NT2/D1 (cell line): ENCODE measurements at regions not wholly inside any gene's neighbourhood (a gene's known extent, or its start where the extent isn't known, plus 50 kb on each side); places are given as distances from the start of the nearest gene placed in this dataset.

ENCODE experiments used
- SUZ12 ChIP-seq: IDR thresholded peaks from 2 replicates; pipeline ENCODE4 v1.6.1; 2011; ENCODE audit not compliant: insufficient read length, insufficient read depth; ENCODE audit errors: extremely low read depth
- YY1 ChIP-seq: IDR thresholded peaks from 2 replicates; pipeline ENCODE4 v1.6.1; 2011; ENCODE audit not compliant: insufficient read length, insufficient read depth
- ZNF274 ChIP-seq: IDR thresholded peaks from 2 replicates; pipeline ENCODE4 v1.6.1; 2011; ENCODE audit warnings: mild to moderate bottlenecking, low read depth, low read length

- TF ChIP-seq YY1, result no peak
- TF ChIP-seq ZNF274, result no peak
- TF ChIP-seq SUZ12, result no peak
Observed at GRCh38 chr4:23429497-23429896, 460.4 kb downstream of the PPARGC1A start.
